K562 (cell line): ENCODE measurements at regions not wholly inside any gene's neighbourhood (a gene's known extent, or its start where the extent isn't known, plus 50 kb on each side); places are given as distances from the start of the nearest gene placed in this dataset.

Experiments
- BCL6 ChIP-seq: fragments of 250-450 bp; sonication (Bioruptor Pico); IDR thresholded peaks from 2 replicates; pipeline ENCODE4 v1.4.0; 2020
- CAMTA2 ChIP-seq: fragments of 250-450 bp; sonication (Bioruptor Pico); conservative IDR thresholded peaks from 2 replicates; pipeline ENCODE4 v1.5.1; 2022
- CBX2 ChIP-seq: fragments of 200-600 bp; sonication (generic); IDR thresholded peaks from one replicate; pipeline ENCODE4 v1.6.1; 2012; ENCODE audit warnings: mild to moderate bottlenecking, low read length, inconsistent platforms; ENCODE audit not compliant: insufficient read depth, poor library complexity, severe bottlenecking
- ERF ChIP-seq: fragments of 450-650 bp; formaldehyde crosslinking; IDR thresholded peaks from 2 replicates; pipeline ENCODE4 v1.4.0; 2020; ENCODE audit warnings: mild to moderate bottlenecking, mixed read lengths
- FOXA3 ChIP-seq, 2 experiments: fragments of 450-650 bp in 1 of 2; sonication (generic) in 1 of 2; formaldehyde crosslinking; IDR thresholded peaks in 1 of 2; conservative IDR thresholded peaks in 1 of 2; 2 replicates each; pipeline versions ENCODE4 v1.4.0 to v1.8.0; 2020 to 2022; ENCODE audit warnings: mild to moderate bottlenecking in 2 of 2, missing genetic modification reagents in 1 of 2
- FOXK2 ChIP-seq, 2 experiments: fragments of 450-650 bp; IDR thresholded peaks in 1 of 2; conservative IDR thresholded peaks in 1 of 2; 2 replicates each; pipeline ENCODE4 v1.6.1; 2016; ENCODE audit warnings: low read depth in 2 of 2, mild to moderate bottlenecking in 1 of 2
- GTF2F1 ChIP-seq: IDR thresholded peaks from 2 replicates; pipeline ENCODE4 v1.6.1; 2011; ENCODE audit warnings: low read depth, low read length, improper control_type of control experiment
- KLF10 ChIP-seq: fragments of 250-450 bp; sonication (Bioruptor Pico); IDR thresholded peaks from 2 replicates; pipeline ENCODE4 v1.6.1; 2021; ENCODE audit warnings: matching md5 sums
- MAFG ChIP-seq: fragments of 450-650 bp; conservative IDR thresholded peaks from 2 replicates; pipeline ENCODE4 v1.6.1; 2016; ENCODE audit warnings: missing genetic modification characterization, missing compliant biosample characterization
- MEIS2 ChIP-seq: fragments of 450-650 bp; IDR thresholded peaks from 2 replicates; pipeline ENCODE4 v1.6.1; 2014; ENCODE audit warnings: mild to moderate bottlenecking; ENCODE audit not compliant: partially characterized antibody
- MYBL2 ChIP-seq, 2 experiments: fragments of 450-650 bp in 1 of 2; sonication (generic) in 1 of 2; formaldehyde crosslinking in 1 of 2; IDR thresholded peaks; 2 replicates each; pipeline versions ENCODE4 v1.6.1 to v1.8.1; 2017 to 2022; ENCODE audit warnings: borderline replicate concordance in 1 of 2, inconsistent platforms in 1 of 2, low read depth in 1 of 2, mild to moderate bottlenecking in 1 of 2, missing genetic modification reagents in 1 of 2, moderate library complexity in 1 of 2
- NBN ChIP-seq: fragments of 450-650 bp; IDR thresholded peaks from 2 replicates; pipeline ENCODE4 v1.6.1; 2016; ENCODE audit warnings: low read depth, mild to moderate bottlenecking
- PYGO2 ChIP-seq: fragments of 450-650 bp; IDR thresholded peaks from 2 replicates; pipeline ENCODE4 v1.6.1; 2016; ENCODE audit warnings: mild to moderate bottlenecking, missing genetic modification characterization, moderate library complexity, missing compliant biosample characterization
- SETDB1 ChIP-seq: IDR thresholded peaks from one replicate; pipeline ENCODE4 v1.6.1; 2012; ENCODE audit warnings: low read length, control low read depth, inconsistent platforms
- TAL1 ChIP-seq: fragments of 450-650 bp; IDR thresholded peaks from 2 replicates; pipeline ENCODE4 v1.6.1; 2016; ENCODE audit warnings: mild to moderate bottlenecking
- TCF3 ChIP-seq: sonication (generic); formaldehyde crosslinking; IDR thresholded peaks from 2 replicates; pipeline ENCODE4 v1.4.0; 2020; ENCODE audit warnings: mild to moderate bottlenecking, missing genetic modification reagents
- ZNF232 ChIP-seq: sonication (generic); formaldehyde crosslinking; IDR thresholded peaks from 2 replicates; pipeline ENCODE4 v1.8.0; 2022; ENCODE audit warnings: mild to moderate bottlenecking, missing genetic modification reagents
- ZNF707 ChIP-seq: fragments of 250-450 bp; sonication (Bioruptor Pico); conservative IDR thresholded peaks from 2 replicates; pipeline ENCODE4 v1.8.0; 2022; ENCODE audit warnings: inconsistent platforms, mild to moderate bottlenecking, moderate library complexity
- TF ChIP-seq, protein P1 (sequence below): fragments of 250-450 bp; sonication (Bioruptor Pico); IDR thresholded peaks from 2 replicates; pipeline ENCODE4 v1.4.0; 2020
- TF ChIP-seq, protein P2 (sequence below), 2 experiments: fragments of 450-650 bp; IDR thresholded peaks; 2 replicates each; pipeline ENCODE4 v1.6.1; 2016
- TF ChIP-seq, protein P3 (sequence below), 3 experiments: fragments of 200-800 bp in 1 of 3; sonication (Bioruptor generic) in 1 of 3; sonication (generic) in 1 of 3; formaldehyde crosslinking in 1 of 3; IDR thresholded peaks; 2 replicates each; pipeline versions ENCODE4 v1.6.1 to v1.8.0; 2016 to 2022; ENCODE audit warnings: mild to moderate bottlenecking in 2 of 3, missing compliant biosample characterization in 2 of 3, missing genetic modification characterization in 2 of 3, missing genetic modification reagents in 1 of 3

DNA sequence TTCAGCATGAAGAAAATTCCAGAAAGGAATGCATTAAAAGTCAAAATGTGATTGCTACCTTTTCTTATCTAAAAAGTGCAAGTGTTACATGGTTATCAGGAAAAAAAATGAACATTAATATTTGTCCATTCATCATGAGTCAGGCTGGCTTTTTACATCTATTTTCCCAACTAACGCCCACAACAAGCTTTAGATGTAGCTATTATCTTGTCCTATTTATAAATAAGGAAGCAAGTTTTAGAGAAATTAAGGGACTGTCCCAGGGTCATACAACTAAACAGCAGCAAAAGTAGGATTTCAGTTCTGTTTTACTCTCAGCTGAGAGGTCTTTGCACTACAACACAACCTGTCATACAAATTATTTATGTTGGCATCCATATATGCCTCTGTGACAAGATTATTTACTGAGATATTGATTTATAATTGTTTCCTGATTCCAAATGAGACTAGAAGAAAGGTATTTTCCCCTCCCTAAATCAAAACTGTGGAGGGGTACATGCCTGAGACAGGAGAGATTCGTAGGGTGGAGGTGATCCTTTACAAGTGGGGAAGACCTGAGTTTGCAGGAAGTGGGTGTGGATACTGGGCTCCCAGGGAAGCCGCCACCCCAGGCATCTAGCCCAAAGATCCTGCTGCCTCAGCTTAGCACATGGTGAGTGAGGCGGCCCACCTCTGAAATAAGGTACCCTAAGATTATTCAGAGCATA, 57.2 kb upstream of the ARID5B start (continued):
- TF ChIP-seq, protein P1, sequence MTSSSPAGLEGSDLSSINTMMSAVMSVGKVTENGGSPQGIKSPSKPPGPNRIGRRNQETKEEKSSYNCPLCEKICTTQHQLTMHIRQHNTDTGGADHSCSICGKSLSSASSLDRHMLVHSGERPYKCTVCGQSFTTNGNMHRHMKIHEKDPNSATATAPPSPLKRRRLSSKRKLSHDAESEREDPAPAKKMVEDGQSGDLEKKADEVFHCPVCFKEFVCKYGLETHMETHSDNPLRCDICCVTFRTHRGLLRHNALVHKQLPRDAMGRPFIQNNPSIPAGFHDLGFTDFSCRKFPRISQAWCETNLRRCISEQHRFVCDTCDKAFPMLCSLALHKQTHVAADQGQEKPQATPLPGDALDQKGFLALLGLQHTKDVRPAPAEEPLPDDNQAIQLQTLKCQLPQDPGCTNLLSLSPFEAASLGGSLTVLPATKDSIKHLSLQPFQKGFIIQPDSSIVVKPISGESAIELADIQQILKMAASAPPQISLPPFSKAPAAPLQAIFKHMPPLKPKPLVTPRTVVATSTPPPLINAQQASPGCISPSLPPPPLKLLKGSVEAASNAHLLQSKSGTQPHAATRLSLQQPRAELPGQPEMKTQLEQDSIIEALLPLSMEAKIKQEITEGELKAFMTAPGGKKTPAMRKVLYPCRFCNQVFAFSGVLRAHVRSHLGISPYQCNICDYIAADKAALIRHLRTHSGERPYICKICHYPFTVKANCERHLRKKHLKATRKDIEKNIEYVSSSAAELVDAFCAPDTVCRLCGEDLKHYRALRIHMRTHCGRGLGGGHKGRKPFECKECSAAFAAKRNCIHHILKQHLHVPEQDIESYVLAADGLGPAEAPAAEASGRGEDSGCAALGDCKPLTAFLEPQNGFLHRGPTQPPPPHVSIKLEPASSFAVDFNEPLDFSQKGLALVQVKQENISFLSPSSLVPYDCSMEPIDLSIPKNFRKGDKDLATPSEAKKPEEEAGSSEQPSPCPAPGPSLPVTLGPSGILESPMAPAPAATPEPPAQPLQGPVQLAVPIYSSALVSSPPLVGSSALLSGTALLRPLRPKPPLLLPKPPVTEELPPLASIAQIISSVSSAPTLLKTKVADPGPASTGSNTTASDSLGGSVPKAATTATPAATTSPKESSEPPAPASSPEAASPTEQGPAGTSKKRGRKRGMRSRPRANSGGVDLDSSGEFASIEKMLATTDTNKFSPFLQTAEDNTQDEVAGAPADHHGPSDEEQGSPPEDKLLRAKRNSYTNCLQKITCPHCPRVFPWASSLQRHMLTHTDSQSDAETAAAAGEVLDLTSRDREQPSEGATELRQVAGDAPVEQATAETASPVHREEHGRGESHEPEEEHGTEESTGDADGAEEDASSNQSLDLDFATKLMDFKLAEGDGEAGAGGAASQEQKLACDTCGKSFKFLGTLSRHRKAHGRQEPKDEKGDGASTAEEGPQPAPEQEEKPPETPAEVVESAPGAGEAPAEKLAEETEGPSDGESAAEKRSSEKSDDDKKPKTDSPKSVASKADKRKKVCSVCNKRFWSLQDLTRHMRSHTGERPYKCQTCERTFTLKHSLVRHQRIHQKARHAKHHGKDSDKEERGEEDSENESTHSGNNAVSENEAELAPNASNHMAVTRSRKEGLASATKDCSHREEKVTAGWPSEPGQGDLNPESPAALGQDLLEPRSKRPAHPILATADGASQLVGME (CRISPR knock-in tag): no peak
- peak; percentile 2 for TF ChIP-seq MEIS2
- TF ChIP-seq PYGO2 (tag): no peak
- no peak for TF ChIP-seq CBX2
- no peak for TF ChIP-seq ZNF232 (CRISPR knock-in tag)
- no peak for TF ChIP-seq KLF10 (CRISPR knock-in tag)
- no peak for TF ChIP-seq FOXK2 (conservative IDR thresholded peaks at IDR 0.05 in 1 of 2, IDR thresholded peaks at IDR 0.05 in 1 of 2; ENCODE audit: low read depth in 2 of 2)
- TF ChIP-seq, protein P2, sequence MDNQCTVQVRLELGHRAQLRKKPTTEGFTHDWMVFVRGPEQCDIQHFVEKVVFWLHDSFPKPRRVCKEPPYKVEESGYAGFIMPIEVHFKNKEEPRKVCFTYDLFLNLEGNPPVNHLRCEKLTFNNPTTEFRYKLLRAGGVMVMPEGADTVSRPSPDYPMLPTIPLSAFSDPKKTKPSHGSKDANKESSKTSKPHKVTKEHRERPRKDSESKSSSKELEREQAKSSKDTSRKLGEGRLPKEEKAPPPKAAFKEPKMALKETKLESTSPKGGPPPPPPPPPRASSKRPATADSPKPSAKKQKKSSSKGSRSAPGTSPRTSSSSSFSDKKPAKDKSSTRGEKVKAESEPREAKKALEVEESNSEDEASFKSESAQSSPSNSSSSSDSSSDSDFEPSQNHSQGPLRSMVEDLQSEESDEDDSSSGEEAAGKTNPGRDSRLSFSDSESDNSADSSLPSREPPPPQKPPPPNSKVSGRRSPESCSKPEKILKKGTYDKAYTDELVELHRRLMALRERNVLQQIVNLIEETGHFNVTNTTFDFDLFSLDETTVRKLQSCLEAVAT (IDR thresholded peaks at IDR 0.05): no peak
- TF ChIP-seq MAFG (tag): peak; percentile 50
- no peak for TF ChIP-seq GTF2F1
- peak; percentile 52 for TF ChIP-seq TAL1
- no peak for TF ChIP-seq FOXA3 (CRISPR knock-in tag; conservative IDR thresholded peaks at IDR 0.05 in 1 of 2, IDR thresholded peaks at IDR 0.05 in 1 of 2)
- TF ChIP-seq TCF3: 0 out of 2 replicates have a peak, but pooled peaks have one; percentile 14
- no peak for TF ChIP-seq BCL6 (CRISPR knock-in tag)
- TF ChIP-seq NBN: no peak
- no peak for TF ChIP-seq ZNF707
- no peak for TF ChIP-seq CAMTA2
- TF ChIP-seq MYBL2 (IDR thresholded peaks at IDR 0.05; ENCODE audit: low read depth): no peak
- TF ChIP-seq MYBL2 (CRISPR knock-in tag; IDR thresholded peaks at IDR 0.05; ENCODE audit: borderline replicate concordance): no peak
- TF ChIP-seq, protein P3, sequence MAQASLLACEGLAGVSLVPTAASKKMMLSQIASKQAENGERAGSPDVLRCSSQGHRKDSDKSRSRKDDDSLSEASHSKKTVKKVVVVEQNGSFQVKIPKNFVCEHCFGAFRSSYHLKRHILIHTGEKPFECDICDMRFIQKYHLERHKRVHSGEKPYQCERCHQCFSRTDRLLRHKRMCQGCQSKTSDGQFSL (CRISPR knock-in tag; IDR thresholded peaks at IDR 0.05): no peak
- TF ChIP-seq, protein P3 (tag; IDR thresholded peaks at IDR 0.05): no peak
- no peak for TF ChIP-seq SETDB1
- no peak for TF ChIP-seq ERF (CRISPR knock-in tag)
- TF ChIP-seq, all 486 proteins: peak for 18
